SU-DHL-6 (cell line): ENCODE measurements at regions not wholly inside any gene's neighbourhood (a gene's known extent, or its start where the extent isn't known, plus 50 kb on each side); places are given as distances from the start of the nearest gene placed in this dataset.

Experiments
- CTCF ChIP-seq: fragments of 200-600 bp; sonication (generic); IDR thresholded peaks from one replicate; pipeline ENCODE4 v1.5.1; 2017; ENCODE audit warnings: antibody characterized with exemption, mild to moderate bottlenecking, low read length, moderate library complexity; ENCODE audit not compliant: insufficient read depth, poor library complexity, severe bottlenecking
- EZH2phosphoT487 ChIP-seq: fragments of 200-600 bp; sonication (generic), shearing (Covaris generic); conservative IDR thresholded peaks from 2 replicates; pipeline ENCODE4 v1.6.1; 2018; ENCODE audit warnings: mild to moderate bottlenecking, antibody characterized with exemption, low read length, moderate library complexity, mixed read lengths

GRCh38 chr14:100401792-100402191 is 78.7 kb downstream of the SLC25A47 start:
- no peak for TF ChIP-seq CTCF
- TF ChIP-seq EZH2phosphoT487, result no peak
